Left lobe of liver (tissue), 2 donors: ENCODE measurements at regions not wholly inside any gene's neighbourhood (a gene's known extent, or its start where the extent isn't known, plus 50 kb on each side); places are given as distances from the start of the nearest gene placed in this dataset.
"Not testable (repeated sequence)": the region's sequence is repeated elsewhere in the genome, so short reads cannot be mapped to it uniquely, and the experiment has no call there.

Source experiments
- ATAC-seq: fragments of 200-7000 bp; cut with Tn5 transposase; one replicate; pipeline ENCODE4 v1.9.1; 2020; ENCODE audit warnings: mild to moderate bottlenecking, moderate library complexity
- DNase-seq: peaks from one replicate; pipeline ENCODE4 v3.0.0-alpha.2; 2020; ENCODE audit warnings: low spot score
- donor health status: DM: no; HTN: no; CAD: no; lungs with moderate emphysema.
- donor health status: DM: no; HTN: yes; CAD: no.

- ATAC-seq, DNase-seq: not testable (repeated sequence)
Measured at GRCh38 chr6:85212794-85213193, 237.1 kb upstream of the NT5E start.

DNA sequence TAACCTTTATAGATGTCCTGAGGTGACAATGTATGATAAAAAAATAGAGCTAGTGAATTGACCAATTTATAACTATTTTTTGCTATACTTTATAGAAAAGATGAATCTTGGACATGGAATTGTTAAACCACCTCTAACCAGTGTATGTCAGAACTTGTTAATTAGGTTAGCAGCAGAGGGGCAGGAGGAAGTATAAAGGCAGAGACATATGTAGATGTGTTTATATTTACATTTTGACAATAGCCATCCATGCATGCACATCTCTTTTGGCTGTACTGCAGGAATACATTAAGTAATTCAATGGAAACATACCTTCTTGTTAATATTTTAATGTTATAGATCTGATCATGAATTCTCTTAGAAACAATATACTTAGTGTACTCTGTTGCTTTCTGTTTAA lies 254.6 kb upstream of the NT5E start:
- ATAC-seq (no peak), DNase-seq (no peak)

DNA sequence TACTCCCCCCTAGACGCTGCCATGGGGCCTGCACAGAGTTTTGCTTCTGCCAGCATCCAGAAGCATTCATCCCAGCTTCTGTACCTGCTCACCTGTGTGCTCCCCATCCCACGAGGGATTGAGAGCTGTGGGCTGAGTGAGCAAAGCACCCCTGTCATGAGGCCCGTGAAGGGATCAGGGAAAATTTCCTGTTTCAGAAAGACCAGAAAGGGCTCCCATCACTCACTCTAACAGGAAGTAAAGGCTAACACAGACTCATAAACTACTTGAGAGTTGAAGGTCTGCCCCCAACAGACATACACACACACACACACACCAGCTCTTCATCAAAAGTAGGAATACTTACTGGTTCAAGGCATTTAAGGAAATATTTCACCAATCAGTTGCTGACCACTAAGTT lies 256.5 kb upstream of the NT5E start:
- DNase-seq (no peak), ATAC-seq (no peak)

DNA sequence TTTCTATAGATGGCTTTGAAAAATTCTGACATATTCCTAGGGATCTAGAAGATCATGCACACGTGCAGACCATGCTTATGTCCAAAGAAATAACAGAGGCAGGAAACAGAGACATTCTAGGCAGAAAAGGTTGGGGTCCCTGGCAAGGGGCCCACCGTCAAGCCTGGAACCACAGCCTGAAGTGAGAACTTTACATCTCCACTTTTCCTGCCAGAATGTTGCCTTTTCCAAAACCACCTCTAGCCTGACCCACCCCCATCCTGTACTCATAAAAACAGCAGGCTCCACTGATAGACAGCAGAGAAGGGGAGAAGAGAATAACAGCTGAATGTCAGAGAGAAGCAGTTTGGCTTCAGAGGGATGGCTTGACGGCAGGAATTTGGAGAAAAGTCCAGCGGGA lies 257.3 kb upstream of the NT5E start:
- no peak for DNase-seq
- no peak for ATAC-seq

GRCh38 chr6:85192186-85192585 lies 257.7 kb upstream of the NT5E start:
- ATAC-seq (no peak), DNase-seq (no peak)

DNA sequence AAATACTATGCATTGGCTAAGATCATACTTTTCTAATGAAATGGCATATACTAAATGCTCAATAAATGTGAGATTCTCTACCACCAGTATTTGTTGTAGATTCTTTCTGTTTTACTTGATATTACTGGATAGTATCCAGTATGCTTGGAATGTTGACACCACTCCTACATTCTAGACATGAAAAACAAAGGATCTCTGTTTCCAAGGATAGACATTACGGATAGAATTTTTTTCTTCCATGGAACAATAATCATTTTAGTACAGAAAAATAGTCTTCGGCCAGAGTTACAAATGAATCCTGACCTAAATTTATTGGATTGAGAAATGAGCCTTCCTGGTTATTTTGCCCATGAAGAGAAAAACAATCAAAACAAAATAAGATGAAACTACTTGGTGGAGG lies 258.2 kb upstream of the NT5E start:
- DNase-seq (no peak), ATAC-seq (no peak)

GRCh38 chr6:85186546-85187175 lies 263.2 kb upstream of the NT5E start:
- no peak for DNase-seq
- ATAC-seq = no peak

- DNase-seq (no peak), ATAC-seq (no peak)
Measured at GRCh38 chr6:85185977-85186376, 263.9 kb upstream of the NT5E start.

DNA sequence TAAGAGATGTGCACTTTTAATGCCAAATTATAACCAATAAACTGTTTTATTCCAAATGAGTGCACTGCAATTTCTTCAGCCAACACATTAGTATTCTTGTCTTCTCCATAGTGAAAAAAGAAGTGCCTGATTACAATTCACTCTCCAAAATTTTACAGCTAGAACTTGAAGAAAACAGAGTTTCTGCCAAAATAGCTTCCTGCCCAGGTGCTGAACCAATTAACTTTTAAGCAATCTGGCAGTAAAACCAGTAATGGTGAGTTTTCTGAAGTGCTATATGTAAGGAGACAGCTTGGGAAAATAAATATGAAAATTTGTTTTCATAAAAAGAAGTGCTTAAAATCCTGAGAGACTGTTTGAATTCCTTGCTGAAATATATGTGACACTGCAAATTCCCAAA lies 266.0 kb upstream of the NT5E start:
- DNase-seq (no peak), ATAC-seq (no peak)

GRCh38 chr6:85172705-85173104 lies 277.2 kb upstream of the NT5E start:
- DNase-seq = no peak
- ATAC-seq = no peak

DNA sequence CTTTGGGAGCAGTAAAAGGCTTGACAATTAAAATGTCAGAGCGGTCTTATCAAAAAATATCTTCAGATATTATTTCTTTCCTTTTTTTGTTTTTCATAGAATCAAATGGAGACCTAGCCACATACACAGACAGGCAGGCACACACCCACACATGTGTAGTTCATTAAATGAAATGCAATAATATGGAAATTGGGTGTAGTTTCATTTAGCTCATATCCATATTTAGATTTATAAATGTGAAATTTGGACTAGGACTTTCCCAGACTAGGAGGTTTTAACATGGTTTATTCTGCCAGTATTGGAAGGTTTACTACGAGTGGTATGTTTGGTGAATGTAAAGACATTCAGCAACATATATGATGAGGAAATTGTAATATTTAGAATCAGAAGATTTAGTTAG lies 277.7 kb upstream of the NT5E start:
- ATAC-seq = no peak
- DNase-seq = no peak

DNA sequence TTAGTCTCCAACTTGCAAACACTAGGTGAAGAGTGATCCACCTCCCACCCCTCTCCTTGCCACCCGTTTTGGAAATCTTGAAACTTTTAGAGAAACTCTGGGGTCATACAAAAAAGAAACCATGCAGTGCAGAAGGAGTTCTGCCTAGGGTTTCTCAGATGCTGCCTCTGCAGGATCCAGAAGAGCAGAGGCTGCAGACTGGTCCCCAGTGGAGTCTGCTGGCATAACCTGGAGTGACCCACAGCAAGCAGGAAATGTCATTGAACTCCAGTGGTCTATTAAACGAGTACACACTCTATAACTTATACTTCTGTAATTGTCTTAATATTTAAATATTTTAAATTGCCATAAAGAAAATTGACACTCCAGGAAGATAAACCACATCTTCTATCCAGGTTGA lies 280.7 kb upstream of the NT5E start:
- DNase-seq = no peak
- peak; percentile 43 for ATAC-seq

GRCh38 chr6:85168146-85168545 lies 281.7 kb upstream of the NT5E start:
- no peak for DNase-seq
- no peak for ATAC-seq

- DNase-seq (no peak), ATAC-seq (no peak)
Measured at GRCh38 chr6:85166114-85166741, 283.7 kb upstream of the NT5E start.

DNA sequence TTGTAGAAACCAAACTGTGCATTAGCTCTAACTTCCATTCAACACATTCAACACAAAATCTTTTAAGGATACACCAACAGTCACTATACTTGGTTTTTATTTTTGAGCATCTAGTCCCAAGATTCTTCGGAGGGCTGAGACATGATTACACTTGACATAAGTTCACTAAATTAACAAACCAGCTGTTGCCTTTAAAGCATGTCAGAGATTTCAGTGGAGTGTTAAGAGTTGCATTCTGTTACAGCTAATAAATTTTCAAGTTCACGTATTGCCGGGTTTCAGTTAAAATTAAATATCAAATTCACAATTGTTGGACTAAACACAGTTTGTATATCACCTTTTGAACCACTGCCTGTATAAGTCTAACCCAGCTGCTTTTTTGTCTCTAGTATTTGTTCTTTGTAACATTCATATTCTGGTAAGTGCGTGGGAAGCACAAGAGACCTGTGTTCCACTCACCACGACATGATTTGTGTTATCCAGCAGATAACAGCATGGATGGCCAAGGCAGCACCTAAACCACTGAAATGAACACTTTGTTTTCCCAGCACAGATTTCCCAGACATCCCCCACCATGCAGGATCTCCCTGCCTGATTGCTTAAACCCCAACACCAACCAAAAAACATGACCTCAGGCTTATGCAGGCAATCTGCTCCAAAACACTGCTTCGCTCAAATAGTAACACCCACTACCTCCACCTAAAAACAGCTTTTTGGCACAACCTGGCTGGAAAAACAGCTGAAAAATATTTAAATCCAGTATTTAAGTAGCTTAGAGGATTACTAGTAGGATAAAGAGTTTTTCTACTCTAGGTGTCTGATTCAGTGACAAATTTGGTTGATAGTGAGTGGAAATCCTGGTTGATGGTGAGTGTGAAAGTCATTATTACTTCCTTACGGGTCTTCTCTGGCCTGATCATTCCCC lies 286.5 kb upstream of the NT5E start:
- no peak for DNase-seq
- ATAC-seq = no peak

DNA sequence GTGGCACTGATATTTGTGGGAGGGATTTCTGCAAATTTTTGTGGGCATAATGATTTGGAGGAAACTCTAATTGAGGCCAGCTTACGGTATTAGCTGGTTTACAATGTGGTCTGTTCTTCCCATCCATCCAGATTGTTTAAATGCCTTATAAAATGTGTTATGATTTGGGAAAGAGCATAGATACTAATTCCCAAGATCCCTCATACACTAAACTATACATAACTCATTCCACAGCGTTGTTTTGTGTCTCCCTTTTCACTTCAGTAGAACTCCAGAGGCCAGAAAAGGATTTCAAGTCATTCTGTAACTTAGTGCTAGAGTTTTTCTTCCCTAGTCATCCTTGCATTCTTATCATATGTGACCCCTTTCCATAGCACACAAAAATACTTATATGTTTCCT lies 292.6 kb upstream of the NT5E start:
- no peak for DNase-seq
- ATAC-seq = no peak

GRCh38 chr6:85143676-85144075 lies 306.2 kb upstream of the NT5E start:
- ATAC-seq (no peak), DNase-seq (no peak)

- ATAC-seq (no peak), DNase-seq (no peak)
Measured at GRCh38 chr6:85137865-85138264, 312.0 kb upstream of the NT5E start.

DNA sequence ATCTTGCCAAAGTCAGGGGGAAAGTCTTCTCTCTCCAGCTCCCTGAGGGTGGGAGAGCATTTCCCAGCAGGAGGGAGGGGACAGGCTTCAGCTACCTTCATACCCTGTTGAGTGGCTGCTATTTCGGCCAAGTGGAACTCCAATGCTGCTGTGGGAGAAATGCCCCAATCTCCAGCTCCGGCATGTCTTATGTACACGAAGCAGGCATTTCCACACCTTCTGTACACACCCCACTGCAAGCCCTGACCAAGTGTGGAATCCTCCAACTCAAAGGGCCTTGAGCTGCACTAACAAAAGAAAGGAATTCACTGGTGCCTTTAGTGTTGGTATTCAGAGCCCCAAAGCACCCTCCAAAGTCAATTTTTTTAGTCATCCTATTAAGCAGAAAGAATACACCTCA lies 313.6 kb upstream of the NT5E start:
- no peak for ATAC-seq
- DNase-seq = no peak

GRCh38 chr6:85135376-85136094 lies 314.3 kb upstream of the NT5E start:
- ATAC-seq (no peak), DNase-seq (no peak)

GRCh38 chr6:85134172-85134571 lies 315.7 kb upstream of the NT5E start:
- DNase-seq = no peak
- ATAC-seq = no peak
